ENCODE measurements at regions not wholly inside any gene's neighbourhood (a gene's known extent, or its start where the extent isn't known, plus 50 kb on each side); places are given as distances from the start of the nearest gene placed in this dataset.

DNA sequence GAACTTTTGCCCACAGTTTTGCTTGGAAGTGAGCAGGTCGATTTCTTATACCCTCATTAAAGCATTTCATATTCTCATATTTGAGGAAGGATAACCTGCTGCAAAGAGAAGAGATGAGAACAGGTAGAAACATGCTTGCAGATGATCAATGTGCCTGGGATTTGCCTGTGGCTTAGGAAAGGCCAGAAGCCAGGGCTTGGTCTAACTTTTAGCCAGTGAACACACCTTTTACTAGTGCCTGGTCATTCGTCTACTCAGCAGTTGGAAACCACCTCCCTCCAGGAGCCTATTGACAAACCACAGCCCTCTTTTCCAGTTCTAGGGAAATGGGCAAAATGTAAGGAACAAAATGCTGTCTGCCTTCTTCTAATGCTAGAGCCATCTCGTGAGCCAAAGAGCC lies 518.3 kb downstream of the ADRA2A start:
- no peak overlapping the region for H3K27ac ChIP-seq (ENCODE audit: poor library complexity, severe bottlenecking)
- no peaks in the 10 kb centered on the region for H3K9me3 ChIP-seq (ENCODE audit: severe bottlenecking)
- no peaks in the 10 kb centered on the region for H3K27me3 ChIP-seq (ENCODE audit: insufficient read depth, poor library complexity, severe bottlenecking)
- H3K4me3 ChIP-seq (ENCODE audit: severe bottlenecking): no peak overlapping the region
- DNase-seq (ENCODE audit: low spot score): no peak
- peak; percentile 21; the same call in 1 of the 3 replicates for ATAC-seq (ENCODE audit: low read depth)
- H3K36me3 ChIP-seq (ENCODE audit: low read depth): no peaks in the 10 kb centered on the region
- TF ChIP-seq, protein P1, sequence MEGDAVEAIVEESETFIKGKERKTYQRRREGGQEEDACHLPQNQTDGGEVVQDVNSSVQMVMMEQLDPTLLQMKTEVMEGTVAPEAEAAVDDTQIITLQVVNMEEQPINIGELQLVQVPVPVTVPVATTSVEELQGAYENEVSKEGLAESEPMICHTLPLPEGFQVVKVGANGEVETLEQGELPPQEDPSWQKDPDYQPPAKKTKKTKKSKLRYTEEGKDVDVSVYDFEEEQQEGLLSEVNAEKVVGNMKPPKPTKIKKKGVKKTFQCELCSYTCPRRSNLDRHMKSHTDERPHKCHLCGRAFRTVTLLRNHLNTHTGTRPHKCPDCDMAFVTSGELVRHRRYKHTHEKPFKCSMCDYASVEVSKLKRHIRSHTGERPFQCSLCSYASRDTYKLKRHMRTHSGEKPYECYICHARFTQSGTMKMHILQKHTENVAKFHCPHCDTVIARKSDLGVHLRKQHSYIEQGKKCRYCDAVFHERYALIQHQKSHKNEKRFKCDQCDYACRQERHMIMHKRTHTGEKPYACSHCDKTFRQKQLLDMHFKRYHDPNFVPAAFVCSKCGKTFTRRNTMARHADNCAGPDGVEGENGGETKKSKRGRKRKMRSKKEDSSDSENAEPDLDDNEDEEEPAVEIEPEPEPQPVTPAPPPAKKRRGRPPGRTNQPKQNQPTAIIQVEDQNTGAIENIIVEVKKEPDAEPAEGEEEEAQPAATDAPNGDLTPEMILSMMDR (IDR thresholded peaks at IDR 0.05; ENCODE audit: poor library complexity, severe bottlenecking): no peak
- no peaks in the 10 kb centered on the region for H3K4me1 ChIP-seq (ENCODE audit: insufficient read depth, poor library complexity, severe bottlenecking)

DNA sequence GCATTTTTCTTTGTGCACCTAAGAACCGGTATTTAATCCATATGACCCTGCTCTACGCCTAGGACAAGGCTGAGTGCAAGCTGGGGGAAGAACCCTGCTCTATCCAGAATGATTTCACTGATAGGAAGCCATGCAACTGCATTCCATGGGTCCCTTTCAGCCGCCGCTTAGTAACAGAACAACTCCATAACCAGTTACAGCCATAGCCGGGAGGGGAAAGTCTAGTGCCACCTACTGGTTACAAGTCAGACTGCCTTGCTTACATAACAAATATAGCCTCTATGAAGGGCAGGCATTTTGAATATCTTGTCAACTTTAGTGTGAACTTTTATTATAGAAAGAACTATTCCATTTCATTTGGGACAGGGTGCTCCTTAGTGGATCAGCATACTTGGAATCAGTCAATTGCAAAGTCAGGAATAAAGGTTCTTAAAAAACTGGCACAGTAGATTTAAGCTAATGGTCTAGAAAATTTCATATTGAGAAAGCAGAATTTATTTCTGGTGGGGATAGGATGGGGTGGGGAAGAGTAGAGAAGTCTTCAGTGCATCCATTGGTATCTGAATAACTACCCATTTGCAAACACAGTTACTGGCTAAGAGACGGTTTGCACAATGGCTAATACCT lies 521.7 kb downstream of the ADRA2A start:
- Histone ChIP-seq H3K4me3 (ENCODE audit: severe bottlenecking) (no peak overlapping the region), H3K36me3 (ENCODE audit: low read depth) (no peaks in the 10 kb centered on the region), H3K4me1 (ENCODE audit: insufficient read depth, poor library complexity, severe bottlenecking) (no peaks in the 10 kb centered on the region), H3K27me3 (ENCODE audit: insufficient read depth, poor library complexity, severe bottlenecking) (no peaks in the 10 kb centered on the region), H3K9me3 (ENCODE audit: severe bottlenecking) (no peaks in the 10 kb centered on the region), H3K27ac (ENCODE audit: poor library complexity, severe bottlenecking) (no peak overlapping the region)
- TF ChIP-seq, protein P1 (IDR thresholded peaks at IDR 0.05; ENCODE audit: poor library complexity, severe bottlenecking): peak; percentile 77
- ATAC-seq (ENCODE audit: low read depth) (peak; percentile 78; the same call in 2 of the 3 replicates), DNase-seq (ENCODE audit: low spot score) (no peak)

DNA sequence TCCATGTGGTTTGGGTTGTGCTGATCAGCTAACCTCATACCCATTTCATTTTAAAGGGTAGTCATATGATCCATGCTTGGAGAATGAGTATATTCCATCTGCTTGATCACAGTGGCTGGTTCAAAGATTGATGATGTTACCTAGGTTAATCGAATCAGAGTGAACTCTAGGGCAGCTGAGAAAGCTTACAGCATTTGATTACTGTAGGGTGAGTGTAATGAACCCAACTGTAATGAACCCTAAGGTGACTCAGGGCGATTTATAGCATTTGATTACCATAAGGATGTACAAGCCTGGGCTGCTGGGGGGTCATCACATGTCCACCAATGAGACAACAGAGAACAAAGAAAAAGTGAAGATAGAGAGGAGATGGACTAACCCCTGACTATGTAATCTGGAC lies 523.1 kb downstream of the ADRA2A start:
- TF ChIP-seq, protein P1 (IDR thresholded peaks at IDR 0.05; ENCODE audit: poor library complexity, severe bottlenecking): no peak
- DNase-seq (ENCODE audit: low spot score) (no peak), ATAC-seq (ENCODE audit: low read depth) (no peak)
- Histone ChIP-seq H3K4me3 (ENCODE audit: severe bottlenecking) (no peak overlapping the region), H3K36me3 (ENCODE audit: low read depth) (no peaks in the 10 kb centered on the region), H3K9me3 (ENCODE audit: severe bottlenecking) (no peaks in the 10 kb centered on the region), H3K27ac (ENCODE audit: poor library complexity, severe bottlenecking) (no peak overlapping the region), H3K4me1 (ENCODE audit: insufficient read depth, poor library complexity, severe bottlenecking) (no peaks in the 10 kb centered on the region), H3K27me3 (ENCODE audit: insufficient read depth, poor library complexity, severe bottlenecking) (no peaks in the 10 kb centered on the region)

DNA sequence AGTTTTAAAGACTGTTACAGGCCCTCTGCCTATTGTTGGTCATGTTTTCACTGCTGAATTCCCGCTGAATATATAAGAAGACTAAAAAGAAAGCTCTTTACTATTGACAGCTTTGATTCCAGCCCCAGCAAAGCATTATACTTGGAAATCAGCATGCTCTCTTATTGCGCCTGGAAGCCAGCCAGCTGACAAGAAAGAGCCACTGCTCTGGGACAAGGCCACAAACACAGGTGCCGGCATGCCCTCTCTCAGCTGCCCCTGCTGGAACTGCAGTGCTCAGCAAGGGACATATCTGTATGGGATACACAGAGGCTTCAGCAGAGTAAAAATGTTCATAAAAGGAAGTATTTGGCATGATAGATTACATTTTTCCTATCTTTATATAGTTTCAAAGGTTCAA lies 523.9 kb downstream of the ADRA2A start:
- DNase-seq (ENCODE audit: low spot score) (no peak), ATAC-seq (ENCODE audit: low read depth) (no peak)
- Histone ChIP-seq H3K4me1 (ENCODE audit: insufficient read depth, poor library complexity, severe bottlenecking) (no peaks in the 10 kb centered on the region), H3K4me3 (ENCODE audit: severe bottlenecking) (no peak overlapping the region), H3K9me3 (ENCODE audit: severe bottlenecking) (no peaks in the 10 kb centered on the region), H3K27me3 (ENCODE audit: insufficient read depth, poor library complexity, severe bottlenecking) (no peaks in the 10 kb centered on the region), H3K27ac (ENCODE audit: poor library complexity, severe bottlenecking) (no peak overlapping the region), H3K36me3 (ENCODE audit: low read depth) (no peaks in the 10 kb centered on the region)
- TF ChIP-seq, protein P1 (IDR thresholded peaks at IDR 0.05; ENCODE audit: poor library complexity, severe bottlenecking): no peak

DNA sequence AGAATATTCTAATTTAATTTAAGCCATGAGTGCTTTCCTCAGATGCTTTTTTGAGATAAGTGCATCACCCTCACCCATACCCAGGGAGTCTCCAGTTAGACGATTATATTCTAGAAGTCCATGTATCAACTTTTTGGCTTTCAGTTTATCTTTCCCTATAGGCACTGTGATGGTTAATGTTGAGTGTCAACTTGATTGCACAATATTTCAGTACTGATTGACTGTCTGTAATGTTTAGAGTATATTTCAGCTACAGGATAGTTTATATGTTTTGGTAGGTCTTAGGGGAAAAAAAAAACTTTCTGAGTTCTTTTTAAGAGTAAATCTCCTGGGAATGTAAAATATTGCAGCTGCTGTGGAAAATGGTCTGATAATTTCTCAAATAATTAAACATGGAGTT lies 535.4 kb downstream of the ADRA2A start:
- DNase-seq (ENCODE audit: low spot score) (no peak), ATAC-seq (ENCODE audit: low read depth) (no peak)
- H3K4me3 ChIP-seq (ENCODE audit: severe bottlenecking): no peak overlapping the region
- no peak overlapping the region for H3K27ac ChIP-seq (ENCODE audit: poor library complexity, severe bottlenecking)
- H3K4me1 ChIP-seq (ENCODE audit: insufficient read depth, poor library complexity, severe bottlenecking): no peaks in the 10 kb centered on the region
- no peaks in the 10 kb centered on the region for H3K27me3 ChIP-seq (ENCODE audit: insufficient read depth, poor library complexity, severe bottlenecking)
- peaks cover 3% of the 10 kb centered on the region for H3K9me3 ChIP-seq (ENCODE audit: severe bottlenecking)
- H3K36me3 ChIP-seq (ENCODE audit: low read depth): no peaks in the 10 kb centered on the region
- TF ChIP-seq, protein P1 (IDR thresholded peaks at IDR 0.05; ENCODE audit: poor library complexity, severe bottlenecking): no peak

Measured in RWPE2 (cell line).